SK-N-SH (cell line): ENCODE measurements at regions not wholly inside any gene's neighbourhood (a gene's known extent, or its start where the extent isn't known, plus 50 kb on each side); places are given as distances from the start of the nearest gene placed in this dataset.

Experiments used
- FOXM1 ChIP-seq: IDR thresholded peaks from 2 replicates; pipeline ENCODE4 v1.4.0; 2012; ENCODE audit warnings: low read depth, mild to moderate bottlenecking
- POLR2AphosphoS5 ChIP-seq: IDR thresholded peaks from 2 replicates; pipeline ENCODE4 v1.6.1; 2012; ENCODE audit warnings: low read depth, low read length
- SMC3 ChIP-seq: IDR thresholded peaks from 2 replicates; pipeline ENCODE4 v1.6.1; 2012; ENCODE audit warnings: low read depth, low read length, improper control_type of control experiment
- TAF1 ChIP-seq: IDR thresholded peaks from 2 replicates; pipeline ENCODE4 v1.6.1; 2012; ENCODE audit warnings: low read depth, mild to moderate bottlenecking, low read length, moderate library complexity, borderline replicate concordance
- USF1 ChIP-seq: IDR thresholded peaks from 2 replicates; pipeline ENCODE4 v1.4.0; 2012; ENCODE audit warnings: low read depth, borderline replicate concordance
- YY1 ChIP-seq: IDR thresholded peaks from 2 replicates; pipeline ENCODE4 v1.4.0; 2012; ENCODE audit warnings: low read depth, mild to moderate bottlenecking
- TF ChIP-seq, protein P1 (sequence below): fragments of 200-600 bp; sonication (generic); IDR thresholded peaks from 2 replicates; pipeline ENCODE4 v1.6.1; 2017; ENCODE audit warnings: antibody characterized with exemption, mild to moderate bottlenecking, moderate library complexity
- TF ChIP-seq, protein P2 (sequence below): fragments of 150-350 bp; IDR thresholded peaks from 2 replicates; pipeline ENCODE4 v1.6.1; 2017; ENCODE audit warnings: antibody characterized with exemption, low read length, low read depth, borderline replicate concordance

- TF ChIP-seq YY1 = no peak
- TF ChIP-seq, protein P1, sequence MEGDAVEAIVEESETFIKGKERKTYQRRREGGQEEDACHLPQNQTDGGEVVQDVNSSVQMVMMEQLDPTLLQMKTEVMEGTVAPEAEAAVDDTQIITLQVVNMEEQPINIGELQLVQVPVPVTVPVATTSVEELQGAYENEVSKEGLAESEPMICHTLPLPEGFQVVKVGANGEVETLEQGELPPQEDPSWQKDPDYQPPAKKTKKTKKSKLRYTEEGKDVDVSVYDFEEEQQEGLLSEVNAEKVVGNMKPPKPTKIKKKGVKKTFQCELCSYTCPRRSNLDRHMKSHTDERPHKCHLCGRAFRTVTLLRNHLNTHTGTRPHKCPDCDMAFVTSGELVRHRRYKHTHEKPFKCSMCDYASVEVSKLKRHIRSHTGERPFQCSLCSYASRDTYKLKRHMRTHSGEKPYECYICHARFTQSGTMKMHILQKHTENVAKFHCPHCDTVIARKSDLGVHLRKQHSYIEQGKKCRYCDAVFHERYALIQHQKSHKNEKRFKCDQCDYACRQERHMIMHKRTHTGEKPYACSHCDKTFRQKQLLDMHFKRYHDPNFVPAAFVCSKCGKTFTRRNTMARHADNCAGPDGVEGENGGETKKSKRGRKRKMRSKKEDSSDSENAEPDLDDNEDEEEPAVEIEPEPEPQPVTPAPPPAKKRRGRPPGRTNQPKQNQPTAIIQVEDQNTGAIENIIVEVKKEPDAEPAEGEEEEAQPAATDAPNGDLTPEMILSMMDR = no peak
- TF ChIP-seq USF1 = no peak
- TF ChIP-seq TAF1 = no peak
- TF ChIP-seq FOXM1 = no peak
- no peak for TF ChIP-seq SMC3
- no peak for TF ChIP-seq POLR2AphosphoS5
- TF ChIP-seq, protein P2, sequence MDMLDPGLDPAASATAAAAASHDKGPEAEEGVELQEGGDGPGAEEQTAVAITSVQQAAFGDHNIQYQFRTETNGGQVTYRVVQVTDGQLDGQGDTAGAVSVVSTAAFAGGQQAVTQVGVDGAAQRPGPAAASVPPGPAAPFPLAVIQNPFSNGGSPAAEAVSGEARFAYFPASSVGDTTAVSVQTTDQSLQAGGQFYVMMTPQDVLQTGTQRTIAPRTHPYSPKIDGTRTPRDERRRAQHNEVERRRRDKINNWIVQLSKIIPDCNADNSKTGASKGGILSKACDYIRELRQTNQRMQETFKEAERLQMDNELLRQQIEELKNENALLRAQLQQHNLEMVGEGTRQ = no peak
These were observed 384.6 kb upstream of the ADARB2 start for GRCh38 chr10:2121929-2122328.
